Embryonic facial prominence (tissue), 1 donor: ENCODE measurements at regions not wholly inside any gene's neighbourhood (a gene's known extent, or its start where the extent isn't known, plus 50 kb on each side); places are given as distances from the start of the nearest gene placed in this dataset.

Source experiments
- DNase-seq: peaks from one replicate; pipeline ENCODE4 v3.0.0-alpha.2; 2016; ENCODE audit errors: extremely low spot score

GRCh38 chr11:110786226-110786902, 74.1 kb upstream of the ARHGAP20 start:
- DNase-seq = no peak

- DNase-seq = no peak
Observed at GRCh38 chr11:110785398-110785797, 73.2 kb upstream of the ARHGAP20 start.

DNA sequence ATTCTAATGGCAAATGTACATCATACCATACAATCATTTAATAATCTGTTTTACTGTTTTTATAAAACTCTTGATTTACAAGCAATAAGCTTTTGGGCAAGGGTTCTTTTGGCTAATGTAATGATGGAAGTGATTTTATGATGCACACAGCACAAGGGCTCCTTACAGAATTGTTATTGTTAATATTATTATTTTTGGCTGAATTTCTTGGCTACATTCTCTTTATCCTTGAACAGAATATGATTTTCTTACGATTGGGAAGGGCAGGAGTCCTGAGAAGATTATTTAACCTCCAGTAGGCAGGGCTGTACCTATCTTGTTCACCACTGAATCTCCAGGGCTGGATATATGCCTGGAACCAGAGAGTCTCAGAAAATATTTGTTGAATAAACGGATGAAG, 70.4 kb upstream of the ARHGAP20 start:
- DNase-seq = no peak

- no peak for DNase-seq
Observed at GRCh38 chr11:110779108-110779507, 66.9 kb upstream of the ARHGAP20 start.

DNA sequence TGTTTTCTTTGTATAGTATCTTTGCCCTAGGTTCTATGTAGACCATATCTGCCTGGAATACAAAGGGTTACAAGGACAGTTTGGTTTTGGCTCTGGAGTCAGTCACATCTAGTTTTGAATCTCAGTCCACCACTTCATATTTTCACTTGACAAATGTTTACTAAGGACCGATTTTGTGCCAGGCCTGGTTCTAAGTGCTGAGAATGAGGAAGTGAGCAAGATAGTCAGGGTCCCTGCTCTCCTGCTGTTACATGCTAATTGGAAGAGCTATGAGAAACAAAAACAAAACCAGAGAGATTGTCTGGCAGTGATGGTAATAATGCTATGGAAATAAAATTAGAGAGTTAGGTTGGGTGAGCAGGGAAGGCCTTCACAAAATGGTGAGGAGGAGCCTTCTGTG, 66.1 kb upstream of the ARHGAP20 start:
- DNase-seq = no peak

DNA sequence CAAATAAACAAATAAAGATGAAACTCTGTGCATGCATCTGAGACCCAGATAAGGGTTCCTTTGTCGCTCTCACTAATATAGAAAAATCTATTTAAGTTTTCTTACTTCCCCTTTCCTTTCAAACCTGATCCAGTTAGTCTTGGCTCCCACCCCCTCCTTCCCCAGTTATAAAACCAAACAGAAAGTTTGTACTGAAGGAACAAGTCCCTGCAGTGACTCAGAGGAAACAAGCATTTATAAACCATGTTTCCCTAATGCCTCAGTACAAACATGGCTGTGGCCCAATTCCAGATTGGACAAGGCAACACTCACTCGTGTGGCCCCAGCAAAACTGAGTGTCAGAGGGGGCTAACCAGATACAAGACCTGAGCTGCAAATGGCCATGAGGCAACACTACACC, 65.5 kb upstream of the ARHGAP20 start:
- DNase-seq = no peak

DNA sequence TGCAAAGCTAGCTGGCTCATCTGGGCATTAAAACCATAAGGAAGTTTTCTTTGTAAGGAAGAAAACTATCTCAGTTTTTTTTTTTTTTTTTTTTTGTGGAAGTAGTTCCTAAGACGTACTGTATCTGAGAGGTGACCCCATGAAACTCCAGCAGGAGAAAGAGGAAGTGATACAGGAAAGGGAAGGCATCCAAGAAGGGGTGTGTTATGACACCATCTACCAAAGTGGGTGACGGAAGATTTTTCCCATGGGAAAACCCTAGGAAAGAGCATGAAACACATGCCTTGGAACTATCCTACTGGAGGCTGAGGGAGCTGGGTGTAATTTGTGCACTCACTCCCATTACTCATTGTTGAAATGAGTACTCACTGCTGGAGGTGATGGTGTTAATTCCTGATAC, 63.8 kb upstream of the ARHGAP20 start:
- no peak for DNase-seq

GRCh38 chr11:110774138-110775014, 62.1 kb upstream of the ARHGAP20 start:
- DNase-seq = no peak

- no peak for DNase-seq
Observed at GRCh38 chr11:110773442-110773841, 61.2 kb upstream of the ARHGAP20 start.

- DNase-seq = no peak
Observed at GRCh38 chr11:110772863-110773262, 60.6 kb upstream of the ARHGAP20 start.

- no peak for DNase-seq
Observed at GRCh38 chr11:110766316-110766715, 54.1 kb upstream of the ARHGAP20 start.

DNA sequence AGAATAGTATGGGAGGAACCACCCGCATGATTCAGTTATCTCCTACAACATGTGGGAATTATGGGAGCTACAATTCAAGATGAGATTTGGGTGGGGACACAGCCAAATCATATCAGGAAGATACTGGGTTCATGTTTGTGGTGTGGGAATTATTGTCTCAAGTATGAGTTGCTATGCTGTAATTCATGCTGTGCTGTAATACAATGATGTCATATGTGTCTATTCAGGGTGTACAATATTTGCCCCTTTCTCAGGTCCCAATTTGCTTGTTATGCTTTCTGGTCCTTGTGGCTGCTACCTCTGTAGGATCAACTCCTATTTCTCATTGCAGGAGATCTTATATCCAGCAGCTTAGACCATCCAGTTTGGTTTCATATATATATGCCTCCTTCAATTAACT, 52.2 kb upstream of the ARHGAP20 start:
- no peak for DNase-seq

GRCh38 chr11:110763249-110764011, 51.2 kb upstream of the ARHGAP20 start:
- no peak for DNase-seq

GRCh38 chr11:110762590-110762989, 50.4 kb upstream of the ARHGAP20 start:
- DNase-seq = no peak
